ENCODE measurements at regions not wholly inside any gene's neighbourhood (a gene's known extent, or its start where the extent isn't known, plus 50 kb on each side); places are given as distances from the start of the nearest gene placed in this dataset.

DNA sequence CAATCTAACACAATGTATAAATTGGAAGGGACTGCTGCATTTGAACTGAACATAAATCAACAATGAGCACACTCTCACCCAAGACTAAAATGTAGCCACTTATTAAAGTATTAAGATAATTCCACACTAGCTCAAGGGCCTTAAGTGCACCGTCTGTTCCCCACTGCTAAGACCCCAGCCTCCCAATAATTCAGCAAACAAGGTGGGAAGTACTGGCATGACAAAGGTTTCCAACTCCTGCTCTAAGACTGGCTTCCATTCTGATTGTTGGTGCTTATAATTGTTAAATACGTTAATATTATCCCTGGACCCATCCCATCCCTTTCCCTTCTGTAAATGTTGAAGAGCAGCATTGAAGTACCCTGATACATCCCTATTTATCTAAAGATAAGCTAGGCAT, 636.7 kb downstream of the NR2F1-AS1 start:
- TF ChIP-seq CTCF (conservative IDR thresholded peaks at IDR 0.05 in 1 of 2, IDR thresholded peaks at IDR 0.05 in 1 of 2; ENCODE audit: low read depth in 1 of 2, low read length in 2 of 2) (no peak), EZH2 (IDR thresholded peaks at IDR 0.05; ENCODE audit: low read length, missing control alignments) (no peak)

Data from fibroblast of lung (primary cell).